Hepatocyte (in vitro differentiated cells): ENCODE measurements at regions not wholly inside any gene's neighbourhood (a gene's known extent, or its start where the extent isn't known, plus 50 kb on each side); places are given as distances from the start of the nearest gene placed in this dataset.

Source experiments
- DNase-seq: peaks from one replicate; pipeline ENCODE4 v3.0.0-alpha.2; 2016; ENCODE audit warnings: low spot score
- H2AFZ ChIP-seq: fragments of 200-600 bp; sonication (generic); 2 replicates; pipeline ENCODE4 v1.6.0; 2016; ENCODE audit warnings: antibody characterized with exemption, mild to moderate bottlenecking
- H3K27ac ChIP-seq: fragments of 200-600 bp; sonication (generic); 2 replicates; pipeline ENCODE4 v1.5.1; 2016; ENCODE audit warnings: mild to moderate bottlenecking
- H3K27me3 ChIP-seq: fragments of 200-600 bp; sonication (generic); 2 replicates; pipeline ENCODE4 v1.6.1; 2016
- H3K36me3 ChIP-seq: fragments of 200-600 bp; sonication (generic); replicated peaks from 2 replicates; pipeline ENCODE4 v1.5.1; 2016; ENCODE audit warnings: low read depth; ENCODE audit not compliant: insufficient read depth
- H3K4me1 ChIP-seq: fragments of 200-600 bp; sonication (generic); 2 replicates; pipeline ENCODE4 v1.5.1; 2016; ENCODE audit warnings: mild to moderate bottlenecking, moderate library complexity; ENCODE audit not compliant: insufficient read depth
- H3K4me2 ChIP-seq: fragments of 200-600 bp; sonication (generic); 2 replicates; pipeline ENCODE4 v1.6.0; 2016
- H3K4me3 ChIP-seq: fragments of 200-600 bp; sonication (generic); 2 replicates; pipeline ENCODE4 v1.5.1; 2016; ENCODE audit warnings: mild to moderate bottlenecking
- H3K79me2 ChIP-seq: fragments of 200-600 bp; sonication (generic); 2 replicates; pipeline ENCODE4 v1.6.0; 2017; ENCODE audit warnings: mild to moderate bottlenecking
- H3K9me2 ChIP-seq: fragments of 200-600 bp; sonication (generic); replicated peaks from 2 replicates; pipeline ENCODE4 v1.6.0; 2017; ENCODE audit warnings: mild to moderate bottlenecking; ENCODE audit not compliant: insufficient read depth
- H3K9me3 ChIP-seq: fragments of 200-600 bp; sonication (generic); 2 replicates; pipeline ENCODE4 v1.5.1; 2016; ENCODE audit warnings: low read depth, mild to moderate bottlenecking
- H4K20me1 ChIP-seq: fragments of 200-600 bp; sonication (generic); 2 replicates; pipeline ENCODE4 v1.6.0; 2016; ENCODE audit warnings: mild to moderate bottlenecking; ENCODE audit not compliant: insufficient read depth, poor library complexity, severe bottlenecking
- CTCF ChIP-seq: fragments of 200-600 bp; sonication (generic); IDR thresholded peaks from 2 replicates; pipeline ENCODE4 v1.5.1; 2016; ENCODE audit warnings: antibody characterized with exemption, mild to moderate bottlenecking; ENCODE audit not compliant: poor library complexity
- EZH2 ChIP-seq: fragments of 200-600 bp; sonication (generic); IDR thresholded peaks from 2 replicates; pipeline ENCODE4 v1.6.1; 2016; ENCODE audit warnings: antibody characterized with exemption, mild to moderate bottlenecking, borderline replicate concordance
- EZH2phosphoT487 ChIP-seq: fragments of 200-600 bp; sonication (generic); IDR thresholded peaks from one replicate; pipeline ENCODE4 v1.6.1; 2018; ENCODE audit warnings: antibody characterized with exemption, mild to moderate bottlenecking, low read depth, moderate library complexity; ENCODE audit not compliant: unreplicated experiment, severe bottlenecking
- WGBS: methylation state at CpG from one replicate; pipeline ENCODE4 v1.1.6; 2016; ENCODE audit warnings: low lambda C conversion rate; ENCODE audit errors: missing lambda C conversion rate; 5-methylcytosine and 5-hydroxymethylcytosine counted together

GRCh38 chr21:35635994-35636393 lies 424.3 kb downstream of the SETD4 start:
- Histone ChIP-seq H3K9me3 (no peaks in the 10 kb centered on the region), H3K4me3 (no peak overlapping the region), H3K27me3 (no peaks in the 10 kb centered on the region), H3K9me2 (no peaks in the 10 kb centered on the region), H3K36me3 (no peaks in the 10 kb centered on the region), H3K4me1 (no peaks in the 10 kb centered on the region), H2AFZ (no peak overlapping the region), H3K4me2 (no peak overlapping the region), H3K79me2 (no peaks in the 10 kb centered on the region), H3K27ac (no peak overlapping the region), H4K20me1 (no peaks in the 10 kb centered on the region)
- TF ChIP-seq EZH2: no peak
- TF ChIP-seq EZH2phosphoT487: no peak
- no peak for TF ChIP-seq CTCF
- WGBS: 92% methylated on average over 1 of the region's 1 CpG
- no peak for DNase-seq

GRCh38 chr21:35635261-35635660 lies 425.1 kb downstream of the SETD4 start:
- Histone ChIP-seq H3K9me2 (no peaks in the 10 kb centered on the region), H4K20me1 (no peaks in the 10 kb centered on the region), H3K79me2 (no peaks in the 10 kb centered on the region), H3K36me3 (no peaks in the 10 kb centered on the region), H3K9me3 (no peaks in the 10 kb centered on the region), H2AFZ (no peak overlapping the region), H3K4me1 (no peaks in the 10 kb centered on the region), H3K4me2 (no peak overlapping the region), H3K27ac (no peak overlapping the region), H3K4me3 (no peak overlapping the region), H3K27me3 (no peaks in the 10 kb centered on the region)
- TF ChIP-seq EZH2phosphoT487 (no peak), CTCF (no peak), EZH2 (no peak)
- 88% methylated on average over 2 of the region's 2 CpGs for WGBS
- no peak for DNase-seq

- H3K9me3 ChIP-seq: no peaks in the 10 kb centered on the region
- H3K4me2 ChIP-seq: no peak overlapping the region
- no peaks in the 10 kb centered on the region for H4K20me1 ChIP-seq
- no peak overlapping the region for H3K4me3 ChIP-seq
- no peak overlapping the region for H2AFZ ChIP-seq
- H3K4me1 ChIP-seq: no peaks in the 10 kb centered on the region
- H3K9me2 ChIP-seq: no peaks in the 10 kb centered on the region
- 81% methylated on average over 9 of the region's 9 CpGs for WGBS
- no peaks in the 10 kb centered on the region for H3K79me2 ChIP-seq
- no peaks in the 10 kb centered on the region for H3K36me3 ChIP-seq
- H3K27me3 ChIP-seq: no peaks in the 10 kb centered on the region
- no peak for TF ChIP-seq CTCF
- no peak for TF ChIP-seq EZH2
- no peak for TF ChIP-seq EZH2phosphoT487
- no peak overlapping the region for H3K27ac ChIP-seq
- no peak for DNase-seq
Measured at GRCh38 chr21:35633501-35633900, 426.8 kb downstream of the SETD4 start.

GRCh38 chr21:35632711-35633110 lies 427.6 kb downstream of the SETD4 start:
- Histone ChIP-seq H3K27ac (no peak overlapping the region), H3K4me3 (no peak overlapping the region), H3K79me2 (no peaks in the 10 kb centered on the region), H3K4me1 (no peaks in the 10 kb centered on the region), H3K4me2 (no peak overlapping the region), H4K20me1 (no peaks in the 10 kb centered on the region), H3K27me3 (no peaks in the 10 kb centered on the region), H3K9me3 (no peaks in the 10 kb centered on the region), H2AFZ (no peak overlapping the region), H3K9me2 (no peaks in the 10 kb centered on the region), H3K36me3 (no peaks in the 10 kb centered on the region)
- DNase-seq: no peak
- WGBS: 97% methylated on average over 5 of the region's 5 CpGs
- TF ChIP-seq EZH2: no peak
- TF ChIP-seq EZH2phosphoT487: no peak
- TF ChIP-seq CTCF: no peak
